ENCODE measurements at regions not wholly inside any gene's neighbourhood (a gene's known extent, or its start where the extent isn't known, plus 50 kb on each side); places are given as distances from the start of the nearest gene placed in this dataset.
"Not testable (repeated sequence)": the region's sequence is repeated elsewhere in the genome, so short reads cannot be mapped to it uniquely, and the experiment has no call there.

DNA sequence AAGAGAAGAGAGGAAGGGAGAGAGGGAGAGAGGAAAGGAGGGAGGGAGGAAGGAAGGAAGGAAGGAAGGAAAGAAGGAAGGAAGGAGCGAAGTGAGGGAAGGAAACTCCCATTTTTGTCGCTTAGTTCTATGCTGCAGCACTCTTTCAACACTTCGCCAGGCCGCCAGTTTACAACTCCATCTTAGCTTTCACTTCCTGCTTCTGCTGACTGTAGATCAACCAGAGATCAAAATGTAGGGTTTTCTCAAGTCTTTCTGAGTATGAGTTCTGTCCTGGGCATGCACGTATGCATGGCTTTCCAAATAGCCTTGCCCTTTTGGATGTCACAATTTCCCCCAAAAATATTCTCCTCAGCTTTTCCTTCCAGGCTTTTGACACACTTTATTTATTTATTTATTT, 723.4 kb downstream of the TRHDE start:
- Histone ChIP-seq H3K4me1 (ENCODE audit: insufficient read depth, insufficient read length) (no peaks in the 10 kb centered on the region), H3K9me3 (ENCODE audit: insufficient read depth, low read length) (peaks cover 4% of the 10 kb centered on the region; the same call in 1 of the 2 replicates), H3K4me3 (ENCODE audit: insufficient read length, low read depth) (no peak overlapping the region), H3K27me3 (ENCODE audit: insufficient read depth, insufficient read length) (no peaks in the 10 kb centered on the region), H3K36me3 (ENCODE audit: insufficient read depth, insufficient read length, low read length) (no peaks in the 10 kb centered on the region), H3K9ac (ENCODE audit: insufficient read length, low read depth) (no peak overlapping the region)
- DNase-seq (ENCODE audit: low read depth, low spot score) = no peak
- TF ChIP-seq SUZ12 (IDR thresholded peaks at IDR 0.05; ENCODE audit: extremely low read depth, insufficient read depth, insufficient read length) (no peak), YY1 (IDR thresholded peaks at IDR 0.05; ENCODE audit: insufficient read depth, insufficient read length) (no peak), ZNF274 (IDR thresholded peaks at IDR 0.05; ENCODE audit: low read depth, low read length) (no peak)

GRCh38 chr12:73001806-73002205, 729.6 kb downstream of the TRHDE start:
- H3K9me3 ChIP-seq (ENCODE audit: insufficient read depth, low read length); DNase-seq (ENCODE audit: low read depth, low spot score); H3K4me1 ChIP-seq (ENCODE audit: insufficient read depth, insufficient read length); H3K9ac ChIP-seq (ENCODE audit: insufficient read length, low read depth); H3K27me3 ChIP-seq (ENCODE audit: insufficient read depth, insufficient read length); H3K36me3 ChIP-seq (ENCODE audit: insufficient read depth, insufficient read length, low read length); H3K4me3 ChIP-seq (ENCODE audit: insufficient read length, low read depth): not testable (repeated sequence)

DNA sequence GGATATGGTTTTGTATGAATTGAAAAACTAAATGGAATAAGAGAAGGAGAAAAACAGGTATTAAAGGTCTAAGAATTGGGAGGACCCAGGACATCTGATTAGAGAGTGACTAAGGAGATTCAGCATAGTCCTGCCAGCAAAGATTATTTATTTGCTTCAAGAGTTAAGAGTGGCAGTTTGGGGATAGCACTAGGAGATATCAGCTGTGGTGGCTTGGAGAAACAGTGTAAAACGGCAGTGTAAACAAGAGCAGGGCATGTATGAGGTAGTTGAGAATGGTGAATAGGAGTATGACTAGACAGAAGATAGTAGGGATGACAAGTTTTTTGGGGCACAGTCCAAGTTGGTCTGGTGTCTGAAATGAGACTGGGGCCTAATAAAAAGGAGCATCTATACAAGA, 730.3 kb downstream of the TRHDE start:
- DNase-seq (ENCODE audit: low read depth, low spot score); H3K36me3 ChIP-seq (ENCODE audit: insufficient read depth, insufficient read length, low read length); H3K9me3 ChIP-seq (ENCODE audit: insufficient read depth, low read length); H3K27me3 ChIP-seq (ENCODE audit: insufficient read depth, insufficient read length); H3K4me1 ChIP-seq (ENCODE audit: insufficient read depth, insufficient read length); H3K9ac ChIP-seq (ENCODE audit: insufficient read length, low read depth); H3K4me3 ChIP-seq (ENCODE audit: insufficient read length, low read depth): not testable (repeated sequence)

- H3K9ac ChIP-seq (ENCODE audit: insufficient read length, low read depth); H3K27me3 ChIP-seq (ENCODE audit: insufficient read depth, insufficient read length); H3K36me3 ChIP-seq (ENCODE audit: insufficient read depth, insufficient read length, low read length); H3K4me1 ChIP-seq (ENCODE audit: insufficient read depth, insufficient read length); H3K4me3 ChIP-seq (ENCODE audit: insufficient read length, low read depth): not testable (repeated sequence)
- H3K9me3 ChIP-seq (ENCODE audit: insufficient read depth, low read length) = peaks cover 15% of the 10 kb centered on the region
- DNase-seq (ENCODE audit: low read depth, low spot score) = peak; percentile 23
Measured at GRCh38 chr12:73009138-73009834, 737.1 kb downstream of the TRHDE start.

DNA sequence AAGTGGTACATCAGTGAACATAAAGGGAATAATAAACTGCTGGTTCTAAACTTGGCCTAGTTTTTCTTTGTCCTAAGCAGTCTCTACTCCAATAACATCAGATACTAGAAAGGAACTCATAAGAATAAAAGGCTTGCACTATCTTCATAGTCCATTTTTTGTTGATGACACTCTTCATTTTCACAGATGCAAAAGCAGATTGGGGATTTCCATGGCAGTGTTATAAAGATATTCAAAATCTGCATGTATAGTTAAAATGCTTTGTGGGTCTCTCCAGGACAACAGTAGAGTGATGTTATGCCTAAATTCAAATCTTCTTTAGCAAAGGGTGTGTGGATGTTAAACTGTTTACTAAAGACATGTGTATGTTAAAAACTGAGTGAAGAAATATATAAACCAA, 745.8 kb downstream of the TRHDE start:
- Histone ChIP-seq H3K9me3 (ENCODE audit: insufficient read depth, low read length) (no peaks in the 10 kb centered on the region), H3K4me3 (ENCODE audit: insufficient read length, low read depth) (no peak overlapping the region), H3K36me3 (ENCODE audit: insufficient read depth, insufficient read length, low read length) (no peaks in the 10 kb centered on the region), H3K27me3 (ENCODE audit: insufficient read depth, insufficient read length) (no peaks in the 10 kb centered on the region), H3K9ac (ENCODE audit: insufficient read length, low read depth) (no peak overlapping the region), H3K4me1 (ENCODE audit: insufficient read depth, insufficient read length) (no peaks in the 10 kb centered on the region)
- TF ChIP-seq ZNF274 (IDR thresholded peaks at IDR 0.05; ENCODE audit: low read depth, low read length) (no peak), SUZ12 (IDR thresholded peaks at IDR 0.05; ENCODE audit: extremely low read depth, insufficient read depth, insufficient read length) (no peak), YY1 (IDR thresholded peaks at IDR 0.05; ENCODE audit: insufficient read depth, insufficient read length) (no peak)
- DNase-seq (ENCODE audit: low read depth, low spot score) = no peak

DNA sequence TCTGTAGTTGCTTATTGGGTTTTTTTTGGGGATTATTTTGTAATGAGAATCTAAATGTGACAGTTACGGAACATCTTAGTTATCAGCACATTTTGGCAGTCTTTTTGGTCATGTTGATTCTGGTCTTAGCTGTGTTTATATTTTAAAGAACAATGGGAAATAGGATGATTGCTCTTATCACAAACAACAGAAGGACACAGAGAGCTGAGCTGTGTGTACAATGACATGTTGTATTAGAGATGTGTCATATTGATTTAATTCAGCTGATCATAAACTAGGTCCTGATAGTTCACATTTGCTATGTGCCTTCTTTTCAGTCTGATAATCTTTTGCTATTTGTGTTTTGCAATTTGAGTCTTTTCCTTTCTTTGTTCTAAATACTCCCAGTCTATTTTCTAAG, 781.7 kb downstream of the TRHDE start:
- no peak for DNase-seq (ENCODE audit: low read depth, low spot score)
- Histone ChIP-seq H3K4me3 (ENCODE audit: insufficient read length, low read depth) (no peak overlapping the region), H3K9me3 (ENCODE audit: insufficient read depth, low read length) (no peaks in the 10 kb centered on the region), H3K9ac (ENCODE audit: insufficient read length, low read depth) (no peak overlapping the region), H3K4me1 (ENCODE audit: insufficient read depth, insufficient read length) (no peaks in the 10 kb centered on the region), H3K36me3 (ENCODE audit: insufficient read depth, insufficient read length, low read length) (no peaks in the 10 kb centered on the region), H3K27me3 (ENCODE audit: insufficient read depth, insufficient read length) (no peaks in the 10 kb centered on the region)
- TF ChIP-seq SUZ12 (IDR thresholded peaks at IDR 0.05; ENCODE audit: extremely low read depth, insufficient read depth, insufficient read length) (no peak), ZNF274 (IDR thresholded peaks at IDR 0.05; ENCODE audit: low read depth, low read length) (no peak), YY1 (IDR thresholded peaks at IDR 0.05; ENCODE audit: insufficient read depth, insufficient read length) (no peak)

DNA sequence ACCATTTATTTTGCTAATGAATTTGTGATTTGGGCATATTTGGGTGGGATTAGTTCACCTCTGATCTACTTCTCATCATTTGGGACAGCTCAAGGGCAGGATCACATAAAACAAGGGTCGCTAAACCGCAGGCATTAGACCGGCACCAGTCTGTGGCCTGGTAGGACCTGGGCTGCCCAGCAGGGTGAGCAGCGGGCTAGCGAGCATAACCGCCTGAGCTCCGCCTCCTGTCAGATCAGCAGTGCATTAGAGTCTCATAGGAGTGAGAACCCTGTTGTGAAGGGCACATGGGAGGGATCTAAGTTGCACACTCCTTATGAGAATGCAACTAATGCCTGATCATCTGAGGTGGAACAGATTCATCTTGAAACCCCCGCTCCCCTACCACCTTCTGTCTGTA, 785.3 kb downstream of the TRHDE start:
- Histone ChIP-seq H3K36me3 (ENCODE audit: insufficient read depth, insufficient read length, low read length) (no peaks in the 10 kb centered on the region), H3K27me3 (ENCODE audit: insufficient read depth, insufficient read length) (no peaks in the 10 kb centered on the region), H3K9me3 (ENCODE audit: insufficient read depth, low read length) (no peaks in the 10 kb centered on the region), H3K9ac (ENCODE audit: insufficient read length, low read depth) (no peak overlapping the region), H3K4me1 (ENCODE audit: insufficient read depth, insufficient read length) (no peaks in the 10 kb centered on the region), H3K4me3 (ENCODE audit: insufficient read length, low read depth) (no peak overlapping the region)
- DNase-seq (ENCODE audit: low read depth, low spot score) = no peak
- TF ChIP-seq YY1 (IDR thresholded peaks at IDR 0.05; ENCODE audit: insufficient read depth, insufficient read length) (no peak), ZNF274 (IDR thresholded peaks at IDR 0.05; ENCODE audit: low read depth, low read length) (no peak), SUZ12 (IDR thresholded peaks at IDR 0.05; ENCODE audit: extremely low read depth, insufficient read depth, insufficient read length) (no peak)

- no peak for DNase-seq (ENCODE audit: low read depth, low spot score)
- Histone ChIP-seq H3K9ac (ENCODE audit: insufficient read length, low read depth) (no peak overlapping the region), H3K4me3 (ENCODE audit: insufficient read length, low read depth) (no peak overlapping the region), H3K36me3 (ENCODE audit: insufficient read depth, insufficient read length, low read length) (no peaks in the 10 kb centered on the region), H3K4me1 (ENCODE audit: insufficient read depth, insufficient read length) (no peaks in the 10 kb centered on the region), H3K27me3 (ENCODE audit: insufficient read depth, insufficient read length) (no peaks in the 10 kb centered on the region), H3K9me3 (ENCODE audit: insufficient read depth, low read length) (no peaks in the 10 kb centered on the region)
- TF ChIP-seq ZNF274 (IDR thresholded peaks at IDR 0.05; ENCODE audit: low read depth, low read length) (no peak), YY1 (IDR thresholded peaks at IDR 0.05; ENCODE audit: insufficient read depth, insufficient read length) (no peak), SUZ12 (IDR thresholded peaks at IDR 0.05; ENCODE audit: extremely low read depth, insufficient read depth, insufficient read length) (no peak)
Measured at GRCh38 chr12:73065913-73066312, 793.7 kb downstream of the TRHDE start.
